ENCODE measurements at regions not wholly inside any gene's neighbourhood (a gene's known extent, or its start where the extent isn't known, plus 50 kb on each side); places are given as distances from the start of the nearest gene placed in this dataset.

- TF ChIP-seq POLR2A (IDR thresholded peaks at IDR 0.05; ENCODE audit: low read depth, low read length) (no peak), TAF1 (IDR thresholded peaks at IDR 0.05; ENCODE audit: borderline replicate concordance, low read depth, low read length) (no peak), POLR2AphosphoS5 (IDR thresholded peaks at IDR 0.05; ENCODE audit: low read depth, low read length) (no peak)
Observed at GRCh38 chr20:19838468-19838867, 80.4 kb downstream of the RIN2 start.
